ENCODE measurements at regions not wholly inside any gene's neighbourhood (a gene's known extent, or its start where the extent isn't known, plus 50 kb on each side); places are given as distances from the start of the nearest gene placed in this dataset.
A peak's percentile ranks its signal among the peaks of the same experiment; 100 is the strongest.

GRCh38 chr10:30151581-30152389 lies 92.4 kb upstream of the JCAD start:
- FAIRE-seq, result no peak

DNA sequence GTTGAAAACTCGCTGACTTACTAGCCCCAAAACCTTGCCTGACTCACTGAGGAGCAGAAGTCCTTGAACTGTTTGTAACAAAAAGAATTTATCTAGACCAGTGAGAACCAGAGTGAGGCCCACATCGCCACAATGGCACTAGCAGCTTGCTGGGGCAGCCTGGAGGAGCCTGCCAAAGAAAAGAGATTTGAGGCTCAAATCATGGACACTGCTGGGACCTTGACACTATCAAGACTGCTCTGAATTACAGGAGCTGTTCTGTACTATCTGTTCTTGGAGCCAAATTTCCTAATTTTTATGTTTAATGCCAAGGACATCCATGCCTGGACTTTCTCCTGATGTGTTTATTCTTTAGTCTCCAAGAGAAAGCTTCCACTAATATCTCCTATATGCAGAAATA lies 82.0 kb upstream of the JCAD start:
- WGBS (ENCODE audit: missing lambda C conversion rate), result 47% methylated on average over 2 of the region's 2 CpGs

More at GRCh38 chr10:30151581-30152389, 92.4 kb upstream of the JCAD start:
- peak overlapping the region in 1 of 2 experiments; percentile 10; a peak in 3 of 6 replicates for H3K27ac ChIP-seq
- TF ChIP-seq NPAS2 (CRISPR knock-in tag; IDR thresholded peaks at IDR 0.05; ENCODE audit: borderline replicate concordance), result no peak
- peak; percentile 89 for TF ChIP-seq RFX5 (IDR thresholded peaks at IDR 0.05)
- peak; percentile 28 for TF ChIP-seq MAFK (IDR thresholded peaks at IDR 0.05; ENCODE audit: partially characterized antibody)
- CTCF ChIA-PET, result interaction anchor here (1.0 kb wide), 1 partner anchor 12 kb away, joined by 3 read pairs; no protein-coding TSS in a partner anchor
- POLR2A ChIA-PET, result no interaction called here
- H3K9me3 ChIP-seq, result no peaks in the 10 kb centered on the region
- H3K4me3 ChIP-seq, result no peak overlapping the region
- DNase-seq (ENCODE audit: low read depth in 1 of 2, low spot score in 1 of 2) (peak in 1 of 2 experiments; percentile 76), ATAC-seq (peak; percentile 90 to 92)
- WGBS (ENCODE audit: missing lambda C conversion rate), result 66% methylated on average over 8 of the region's 8 CpGs
- H3K4me2 ChIP-seq, result 0 out of 3 replicates have a peak overlapping the region, but pooled peaks have one; percentile 6
- H3K4me1 ChIP-seq, result 0 out of 3 replicates have a peak, but pooled peaks cover 6% of the 10 kb centered on the region

More for the DNA sequence above, 82.0 kb upstream of the JCAD start:
- TF ChIP-seq TFCP2L1 (CRISPR knock-in tag; IDR thresholded peaks at IDR 0.05), result no peak
- TF ChIP-seq POLR2A (IDR thresholded peaks at IDR 0.05; ENCODE audit: low read length), result no peak
- TF ChIP-seq, protein P1, sequence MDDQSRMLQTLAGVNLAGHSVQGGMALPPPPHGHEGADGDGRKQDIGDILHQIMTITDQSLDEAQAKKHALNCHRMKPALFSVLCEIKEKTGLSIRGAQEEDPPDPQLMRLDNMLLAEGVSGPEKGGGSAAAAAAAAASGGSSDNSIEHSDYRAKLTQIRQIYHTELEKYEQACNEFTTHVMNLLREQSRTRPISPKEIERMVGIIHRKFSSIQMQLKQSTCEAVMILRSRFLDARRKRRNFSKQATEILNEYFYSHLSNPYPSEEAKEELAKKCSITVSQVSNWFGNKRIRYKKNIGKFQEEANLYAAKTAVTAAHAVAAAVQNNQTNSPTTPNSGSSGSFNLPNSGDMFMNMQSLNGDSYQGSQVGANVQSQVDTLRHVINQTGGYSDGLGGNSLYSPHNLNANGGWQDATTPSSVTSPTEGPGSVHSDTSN (IDR thresholded peaks at IDR 0.05), result no peak
- TF ChIP-seq, protein P2, sequence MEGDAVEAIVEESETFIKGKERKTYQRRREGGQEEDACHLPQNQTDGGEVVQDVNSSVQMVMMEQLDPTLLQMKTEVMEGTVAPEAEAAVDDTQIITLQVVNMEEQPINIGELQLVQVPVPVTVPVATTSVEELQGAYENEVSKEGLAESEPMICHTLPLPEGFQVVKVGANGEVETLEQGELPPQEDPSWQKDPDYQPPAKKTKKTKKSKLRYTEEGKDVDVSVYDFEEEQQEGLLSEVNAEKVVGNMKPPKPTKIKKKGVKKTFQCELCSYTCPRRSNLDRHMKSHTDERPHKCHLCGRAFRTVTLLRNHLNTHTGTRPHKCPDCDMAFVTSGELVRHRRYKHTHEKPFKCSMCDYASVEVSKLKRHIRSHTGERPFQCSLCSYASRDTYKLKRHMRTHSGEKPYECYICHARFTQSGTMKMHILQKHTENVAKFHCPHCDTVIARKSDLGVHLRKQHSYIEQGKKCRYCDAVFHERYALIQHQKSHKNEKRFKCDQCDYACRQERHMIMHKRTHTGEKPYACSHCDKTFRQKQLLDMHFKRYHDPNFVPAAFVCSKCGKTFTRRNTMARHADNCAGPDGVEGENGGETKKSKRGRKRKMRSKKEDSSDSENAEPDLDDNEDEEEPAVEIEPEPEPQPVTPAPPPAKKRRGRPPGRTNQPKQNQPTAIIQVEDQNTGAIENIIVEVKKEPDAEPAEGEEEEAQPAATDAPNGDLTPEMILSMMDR (IDR thresholded peaks at IDR 0.05), result no peak
- no peak for TF ChIP-seq ZC3H11A (IDR thresholded peaks at IDR 0.05)
- no peak for TF ChIP-seq REST (IDR thresholded peaks at IDR 0.05)
- TF ChIP-seq CHD4 (IDR thresholded peaks at IDR 0.05; ENCODE audit: borderline replicate concordance), result no peak
- no peak overlapping the region for H3K27ac ChIP-seq
- H3K4me1 ChIP-seq, result no peaks in the 10 kb centered on the region
- no peak overlapping the region for H3K4me3 ChIP-seq
- DNase-seq (ENCODE audit: low read depth in 1 of 2, low spot score in 1 of 2) (no peak), ATAC-seq (no peak), FAIRE-seq (no peak)
- no peak overlapping the region for H3K4me2 ChIP-seq
- ChIA-PET POLR2A (no interaction called here), CTCF (no interaction called here)
- H3K9me3 ChIP-seq, result no peaks in the 10 kb centered on the region
